ENCODE measurements at regions not wholly inside any gene's neighbourhood (a gene's known extent, or its start where the extent isn't known, plus 50 kb on each side); places are given as distances from the start of the nearest gene placed in this dataset.

GRCh38 chr1:57599236-57599994, 175.6 kb upstream of the DAB1 start:
- H3K9me2 ChIP-seq (replicated peaks; ENCODE audit: insufficient read depth), result no peaks in the 10 kb centered on the region
- no peaks in the 10 kb centered on the region for H3K36me3 ChIP-seq (replicated peaks; ENCODE audit: insufficient read depth, low read depth)
- no peaks in the 10 kb centered on the region for H4K20me1 ChIP-seq (ENCODE audit: insufficient read depth, poor library complexity, severe bottlenecking)
- H3K79me2 ChIP-seq, result no peaks in the 10 kb centered on the region
- WGBS (ENCODE audit: low lambda C conversion rate, missing lambda C conversion rate), result 34% methylated on average over 8 of the region's 8 CpGs
- no peaks in the 10 kb centered on the region for H3K9me3 ChIP-seq (ENCODE audit: low read depth)
- DNase-seq (ENCODE audit: low spot score), result peak; percentile 33
- H3K4me1 ChIP-seq (ENCODE audit: insufficient read depth), result no peaks in the 10 kb centered on the region
- no peak overlapping the region for H2AFZ ChIP-seq
- H3K27me3 ChIP-seq, result no peaks in the 10 kb centered on the region
- no peak overlapping the region for H3K4me3 ChIP-seq
- H3K27ac ChIP-seq, result no peak overlapping the region
- H3K4me2 ChIP-seq, result no peak overlapping the region
- no peak for TF ChIP-seq CTCF (IDR thresholded peaks at IDR 0.05; ENCODE audit: poor library complexity)
- no peak for TF ChIP-seq EZH2 (IDR thresholded peaks at IDR 0.05; ENCODE audit: borderline replicate concordance)
- TF ChIP-seq EZH2phosphoT487 (IDR thresholded peaks at IDR 0.05; ENCODE audit: low read depth, severe bottlenecking, unreplicated experiment), result no peak

DNA sequence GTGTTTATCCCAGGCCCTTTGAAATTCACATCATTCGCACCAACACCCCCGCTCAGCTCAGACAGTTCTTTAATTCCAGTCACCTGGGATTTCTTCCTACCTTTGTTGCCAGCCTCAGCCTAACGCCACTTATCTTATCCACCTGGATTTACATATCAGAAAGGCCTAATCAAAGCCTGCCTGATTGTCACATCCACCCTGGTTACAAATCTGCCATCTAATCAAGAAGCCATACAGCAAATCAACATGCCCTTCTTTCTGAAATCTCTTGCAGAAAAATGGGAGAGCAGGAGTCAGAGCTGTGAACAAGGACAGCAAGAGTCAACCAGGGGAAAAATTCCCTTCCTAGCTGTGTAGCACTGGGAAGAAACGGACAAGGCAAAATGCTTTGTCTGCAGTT, 173.2 kb upstream of the DAB1 start:
- TF ChIP-seq EZH2 (IDR thresholded peaks at IDR 0.05; ENCODE audit: borderline replicate concordance) (no peak), CTCF (IDR thresholded peaks at IDR 0.05; ENCODE audit: poor library complexity) (no peak), EZH2phosphoT487 (IDR thresholded peaks at IDR 0.05; ENCODE audit: low read depth, severe bottlenecking, unreplicated experiment) (no peak)
- no peak overlapping the region for H2AFZ ChIP-seq
- 63% methylated on average over 4 of the region's 4 CpGs for WGBS (ENCODE audit: low lambda C conversion rate, missing lambda C conversion rate)

DNA sequence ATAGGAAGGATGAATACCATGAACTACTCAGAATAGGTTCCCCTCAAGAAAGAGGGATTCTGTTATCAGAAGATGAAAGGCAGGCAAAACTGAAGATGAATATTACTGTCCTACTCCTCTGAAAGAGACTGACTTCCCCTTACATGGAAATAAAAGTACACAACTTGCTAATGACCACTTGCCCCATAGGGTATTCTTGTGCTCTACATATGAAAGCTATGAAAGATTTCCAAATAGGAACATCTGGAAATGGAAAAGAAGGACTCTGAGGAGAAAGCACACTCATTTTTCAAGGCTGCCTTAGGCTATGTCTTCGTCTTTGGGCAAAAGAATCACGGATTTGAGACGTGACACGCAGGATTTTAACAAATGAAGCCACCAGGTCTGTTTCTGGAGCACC, 170.1 kb upstream of the DAB1 start:
- no peaks in the 10 kb centered on the region for H3K27me3 ChIP-seq
- H3K27ac ChIP-seq, result no peak overlapping the region
- no peak for DNase-seq (ENCODE audit: low spot score)
- H3K4me1 ChIP-seq (ENCODE audit: insufficient read depth), result peaks cover 6% of the 10 kb centered on the region
- H4K20me1 ChIP-seq (ENCODE audit: insufficient read depth, poor library complexity, severe bottlenecking), result no peaks in the 10 kb centered on the region
- WGBS (ENCODE audit: low lambda C conversion rate, missing lambda C conversion rate), result 96% methylated on average over 4 of the region's 4 CpGs
- H3K4me2 ChIP-seq, result no peak overlapping the region
- H2AFZ ChIP-seq, result no peak overlapping the region
- no peaks in the 10 kb centered on the region for H3K9me3 ChIP-seq (ENCODE audit: low read depth)
- TF ChIP-seq CTCF (IDR thresholded peaks at IDR 0.05; ENCODE audit: poor library complexity) (no peak), EZH2phosphoT487 (IDR thresholded peaks at IDR 0.05; ENCODE audit: low read depth, severe bottlenecking, unreplicated experiment) (no peak), EZH2 (IDR thresholded peaks at IDR 0.05; ENCODE audit: borderline replicate concordance) (no peak)
- H3K79me2 ChIP-seq, result no peaks in the 10 kb centered on the region
- H3K36me3 ChIP-seq (replicated peaks; ENCODE audit: insufficient read depth, low read depth), result no peaks in the 10 kb centered on the region
- no peak overlapping the region for H3K4me3 ChIP-seq
- H3K9me2 ChIP-seq (replicated peaks; ENCODE audit: insufficient read depth), result no peaks in the 10 kb centered on the region

More for the DNA sequence above, 173.2 kb upstream of the DAB1 start:
- H3K36me3 ChIP-seq (replicated peaks; ENCODE audit: insufficient read depth, low read depth), result no peaks in the 10 kb centered on the region
- H3K9me2 ChIP-seq (replicated peaks; ENCODE audit: insufficient read depth), result no peaks in the 10 kb centered on the region
- H3K4me1 ChIP-seq (ENCODE audit: insufficient read depth), result no peaks in the 10 kb centered on the region
- no peaks in the 10 kb centered on the region for H4K20me1 ChIP-seq (ENCODE audit: insufficient read depth, poor library complexity, severe bottlenecking)
- no peak overlapping the region for H3K27ac ChIP-seq
- H3K4me2 ChIP-seq, result no peak overlapping the region
- no peak for DNase-seq (ENCODE audit: low spot score)
- H3K4me3 ChIP-seq, result no peak overlapping the region
- H3K79me2 ChIP-seq, result no peaks in the 10 kb centered on the region
- H3K9me3 ChIP-seq (ENCODE audit: low read depth), result no peaks in the 10 kb centered on the region
- no peaks in the 10 kb centered on the region for H3K27me3 ChIP-seq
